Endodermal cell (in vitro differentiated cells): ENCODE measurements at regions not wholly inside any gene's neighbourhood (a gene's known extent, or its start where the extent isn't known, plus 50 kb on each side); places are given as distances from the start of the nearest gene placed in this dataset.

Experiments used
- DNase-seq: peaks from one replicate; pipeline ENCODE4 v3.0.0-alpha.2; 2017
- H3K27ac ChIP-seq: 2 replicates; pipeline ENCODE4 v1.5.1; 2013; ENCODE audit warnings: mild to moderate bottlenecking, low read depth, low read length, moderate library complexity
- H3K27me3 ChIP-seq: 2 replicates; pipeline ENCODE4 v1.6.1; 2013; ENCODE audit warnings: mild to moderate bottlenecking, low read length, moderate library complexity; ENCODE audit not compliant: insufficient read depth, control insufficient read depth, poor library complexity, severe bottlenecking
- H3K36me3 ChIP-seq: 2 replicates; pipeline ENCODE4 v1.7.0; 2013; ENCODE audit warnings: mild to moderate bottlenecking, low read length, moderate library complexity; ENCODE audit not compliant: control insufficient read depth, insufficient read depth
- H3K4me1 ChIP-seq: one replicate; pipeline ENCODE4 v1.7.0; 2013; ENCODE audit warnings: low read length; ENCODE audit not compliant: control insufficient read depth, insufficient read depth
- H3K4me3 ChIP-seq: 2 replicates; pipeline ENCODE4 v1.5.1; 2013; ENCODE audit warnings: mild to moderate bottlenecking, low read length, moderate library complexity
- H3K9ac ChIP-seq: 2 replicates; pipeline ENCODE4 v1.6.1; 2013; ENCODE audit warnings: mild to moderate bottlenecking, low read length, moderate library complexity; ENCODE audit not compliant: poor library complexity, severe bottlenecking; ENCODE audit errors: extremely low read depth
- H3K9me3 ChIP-seq: 2 replicates; pipeline ENCODE4 v1.6.1; 2013; ENCODE audit warnings: mild to moderate bottlenecking, low read length, moderate library complexity; ENCODE audit not compliant: control insufficient read depth
- H3K27ac Mint-ChIP-seq: 2 replicates; pipeline ENCODE4 v1.8.0; 2020; ENCODE audit warnings: mixed read lengths
- H3K27me3 Mint-ChIP-seq: 2 replicates; pipeline ENCODE4 v1.8.0; 2021; ENCODE audit warnings: mild to moderate bottlenecking, mixed read lengths; ENCODE audit not compliant: insufficient read depth
- H3K36me3 Mint-ChIP-seq: 2 replicates; pipeline ENCODE4 v1.8.0; 2020; ENCODE audit warnings: low read depth, mixed read lengths
- H3K4me1 Mint-ChIP-seq: 2 replicates; pipeline ENCODE4 v1.8.0; 2020; ENCODE audit warnings: mixed read lengths
- H3K4me3 Mint-ChIP-seq: 2 replicates; pipeline ENCODE4 v1.8.0; 2020; ENCODE audit warnings: mild to moderate bottlenecking, moderate library complexity, mixed read lengths
- H3K9me3 Mint-ChIP-seq: 2 replicates; pipeline ENCODE4 v1.8.0; 2020; ENCODE audit warnings: mild to moderate bottlenecking, mixed read lengths
- CTCF ChIP-seq: fragments of 200-600 bp; sonication (generic); conservative IDR thresholded peaks from 2 replicates; pipeline ENCODE4 v1.5.0; 2021; ENCODE audit warnings: antibody characterized with exemption, mild to moderate bottlenecking
- WGBS, 2 experiments: methylation state at CpG; one replicate each; pipeline versions ENCODE4 v1.1.5 to v1.1.7; 2013; ENCODE audit warnings: missing lambda C conversion rate in 2 of 2, mixed read lengths in 1 of 2; ENCODE audit not compliant: insufficient coverage in 1 of 2, insufficient read length in 1 of 2; 5-methylcytosine and 5-hydroxymethylcytosine counted together

GRCh38 chr6:44022296-44022661, 105.0 kb downstream of the MRPL14 start:
- peak; percentile 44 for DNase-seq
- Mint-ChIP-seq H3K36me3 (no peaks in the 10 kb centered on the region), H3K4me1 (peaks cover 17% of the 10 kb centered on the region), H3K27ac (no peak overlapping the region), H3K4me3 (no peak overlapping the region), H3K9me3 (peaks cover 6% of the 10 kb centered on the region), H3K27me3 (peaks cover 3% of the 10 kb centered on the region)
- Histone ChIP-seq H3K9ac (no peak overlapping the region), H3K4me1 (peaks cover 9% of the 10 kb centered on the region), H3K27ac (no peak overlapping the region), H3K4me3 (no peak overlapping the region), H3K27me3 (no peaks in the 10 kb centered on the region), H3K9me3 (peaks cover 11% of the 10 kb centered on the region), H3K36me3 (no peaks in the 10 kb centered on the region)
- 72 to 75% methylated on average over 7 of the region's 7 CpGs for WGBS, 2 experiments
- no peak for TF ChIP-seq CTCF

DNA sequence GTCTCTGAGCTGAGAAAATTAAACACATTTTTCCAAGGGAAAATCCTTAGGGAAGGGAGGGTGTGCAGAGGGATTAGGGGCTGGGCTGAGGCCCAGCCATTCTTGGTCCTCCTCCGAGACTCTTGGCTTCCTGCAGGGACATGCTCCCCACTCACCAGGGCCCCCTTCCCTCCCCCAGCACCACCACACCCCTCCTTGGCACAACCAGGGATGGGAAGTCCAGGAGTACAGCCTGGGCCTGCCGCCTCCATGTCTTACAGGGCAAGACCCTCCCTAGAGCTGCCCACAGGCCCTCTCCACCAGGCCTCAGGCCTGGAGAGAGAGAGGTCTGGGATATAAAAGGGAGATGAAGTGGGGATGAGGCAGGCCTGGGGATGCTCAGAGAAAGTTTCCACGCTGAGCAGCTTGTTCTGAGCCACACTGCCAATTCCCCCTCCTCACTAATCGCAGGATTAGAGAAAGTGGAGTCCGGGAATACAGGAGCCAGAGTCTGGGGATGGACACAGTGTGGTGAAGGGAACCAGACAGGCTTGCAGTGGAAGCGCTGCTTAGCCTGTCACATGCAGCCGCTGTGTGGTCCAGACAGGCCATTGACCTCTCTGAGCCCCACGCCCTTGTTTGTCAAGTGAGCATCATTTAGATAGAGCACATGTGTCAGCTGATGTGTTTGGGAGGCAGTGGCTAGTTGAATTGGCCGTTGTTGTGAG, 105.5 kb downstream of the MRPL14 start:
- H3K4me1 ChIP-seq, result peaks cover 9% of the 10 kb centered on the region
- Mint-ChIP-seq H3K4me3 (no peak overlapping the region), H3K27ac (no peak overlapping the region)

DNA sequence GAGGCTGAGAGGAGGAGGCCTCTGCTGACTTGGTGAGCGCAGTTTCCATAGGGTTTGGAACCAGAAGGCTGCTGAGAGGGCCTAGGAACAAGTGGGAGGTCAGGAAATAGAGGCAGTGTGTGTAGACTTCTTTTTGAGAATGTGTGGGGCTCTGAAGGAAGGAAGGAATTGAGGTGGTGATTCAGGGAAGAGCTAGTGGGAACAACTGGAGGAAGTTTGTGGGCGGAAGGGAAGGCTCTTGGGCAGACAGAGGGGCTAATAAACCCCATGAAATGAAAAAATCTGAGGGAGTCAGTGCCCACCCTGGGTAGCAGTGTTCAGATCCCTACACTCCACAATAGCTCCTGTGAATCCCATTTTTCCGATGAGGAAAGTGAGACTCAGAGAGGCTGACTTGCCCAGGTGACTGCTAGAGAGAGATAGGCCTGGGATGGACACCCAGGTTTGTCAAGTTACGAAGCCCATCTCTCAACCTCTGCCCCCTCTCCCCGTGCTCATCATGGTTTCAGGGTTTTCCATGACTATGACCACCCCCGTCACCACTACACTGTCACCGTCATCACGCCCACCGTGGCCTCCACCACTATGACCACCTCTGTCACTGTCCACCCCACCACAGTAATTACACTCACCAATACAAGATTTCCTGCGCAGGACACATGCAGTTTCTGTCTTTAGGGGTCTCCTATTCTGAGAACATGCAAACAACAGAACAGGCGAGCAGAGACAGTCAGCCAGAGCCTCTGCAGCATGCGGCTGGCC, 106.4 kb downstream of the MRPL14 start:
- Histone ChIP-seq H3K27ac (no peak overlapping the region), H3K4me1 (peaks cover 9% of the 10 kb centered on the region), H3K9ac (no peak overlapping the region), H3K36me3 (no peaks in the 10 kb centered on the region), H3K4me3 (no peak overlapping the region), H3K9me3 (peaks cover 11% of the 10 kb centered on the region), H3K27me3 (no peaks in the 10 kb centered on the region)
- peaks cover 6% of the 10 kb centered on the region for H3K9me3 Mint-ChIP-seq
- TF ChIP-seq CTCF, result no peak
- H3K27me3 Mint-ChIP-seq, result peaks cover 3% of the 10 kb centered on the region
- H3K4me3 Mint-ChIP-seq, result no peak overlapping the region
- peaks cover 22% of the 10 kb centered on the region for H3K4me1 Mint-ChIP-seq
- no peaks in the 10 kb centered on the region for H3K36me3 Mint-ChIP-seq
- no peak overlapping the region for H3K27ac Mint-ChIP-seq
- 84 to 90% methylated on average over 9 to 12 of the region's 12 CpGs for WGBS, 2 experiments
- peak; percentile 38 for DNase-seq

More for the DNA sequence above, 105.5 kb downstream of the MRPL14 start:
- peak; percentile 32 for DNase-seq
- Histone ChIP-seq H3K9me3 (peaks cover 11% of the 10 kb centered on the region), H3K9ac (no peak overlapping the region), H3K36me3 (no peaks in the 10 kb centered on the region), H3K27me3 (no peaks in the 10 kb centered on the region), H3K27ac (no peak overlapping the region), H3K4me3 (no peak overlapping the region)
- 81 to 84% methylated on average over 7 to 9 of the region's 9 CpGs for WGBS, 2 experiments
- H3K36me3 Mint-ChIP-seq, result no peaks in the 10 kb centered on the region
- peaks cover 3% of the 10 kb centered on the region for H3K27me3 Mint-ChIP-seq
- no peak for TF ChIP-seq CTCF
- H3K4me1 Mint-ChIP-seq, result peaks cover 19% of the 10 kb centered on the region
- peaks cover 6% of the 10 kb centered on the region for H3K9me3 Mint-ChIP-seq
